ENCODE measurements at regions not wholly inside any gene's neighbourhood (a gene's known extent, or its start where the extent isn't known, plus 50 kb on each side); places are given as distances from the start of the nearest gene placed in this dataset.

DNA sequence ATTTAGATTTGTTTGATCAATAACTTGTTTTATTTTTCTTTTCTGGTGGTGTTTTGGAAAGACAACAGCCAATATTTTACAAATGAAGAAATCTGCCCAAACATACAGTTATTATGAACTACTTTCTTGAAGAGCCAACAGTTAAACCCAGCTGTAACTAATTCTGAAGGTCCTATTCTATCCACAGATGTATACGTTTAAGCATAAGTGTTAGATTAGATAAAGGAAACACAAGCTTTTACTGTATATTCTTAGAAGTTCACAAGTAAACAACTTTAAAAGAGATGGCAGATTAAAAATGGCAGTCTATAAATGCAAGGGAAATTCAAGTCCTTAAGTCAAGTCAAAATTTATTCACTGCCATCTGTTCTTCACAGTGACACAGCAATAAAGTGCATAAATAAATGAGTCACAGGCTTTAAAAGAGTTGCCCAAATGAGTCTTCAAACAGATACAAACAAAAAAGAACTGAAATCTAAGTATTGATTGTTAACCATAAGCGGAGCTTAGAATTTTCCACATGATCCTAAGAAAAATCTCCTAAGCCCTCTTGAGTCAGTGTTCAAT lies 49.9 kb upstream of the KCNH1 start:
- no peak for TF ChIP-seq CTCF (IDR thresholded peaks at IDR 0.05; ENCODE audit: low read length, missing control alignments)
- DNase-seq (ENCODE audit: low read depth): no peak
- H3K4me3 ChIP-seq (replicated peaks; ENCODE audit: low read depth, low read length): no peak overlapping the region

Data from fibroblast of pulmonary artery (primary cell).